Urinary bladder (tissue), 3 donors: ENCODE measurements at regions not wholly inside any gene's neighbourhood (a gene's known extent, or its start where the extent isn't known, plus 50 kb on each side); places are given as distances from the start of the nearest gene placed in this dataset.

Source experiments
- DNase-seq: peaks from one replicate; pipeline ENCODE4 v3.0.0-alpha.2; 2015; ENCODE audit errors: extremely low spot score
- H3K27ac ChIP-seq: one replicate; pipeline ENCODE4 v1.5.1; 2013; ENCODE audit warnings: low read depth, mild to moderate bottlenecking, moderate library complexity
- H3K36me3 ChIP-seq: one replicate; pipeline ENCODE4 v1.6.1; 2013; ENCODE audit warnings: mild to moderate bottlenecking, moderate library complexity; ENCODE audit not compliant: insufficient read depth
- H3K4me1 ChIP-seq: one replicate; pipeline ENCODE4 v1.6.1; 2013; ENCODE audit warnings: mild to moderate bottlenecking, moderate library complexity; ENCODE audit not compliant: insufficient read depth
- H3K4me3 ChIP-seq: one replicate; pipeline ENCODE4 v1.5.1; 2013; ENCODE audit warnings: low read depth, low read length
- WGBS: extraction: QIAGEN DNeasy Blood & Tissue Kit; methylation state at CpG from one replicate; pipeline ENCODE4 v1.1.7; 2013; 5-methylcytosine and 5-hydroxymethylcytosine counted together
- donor health status: healthy with polysubstance abuse.
- donor health status: healthy.

- DNase-seq: no peak
- Histone ChIP-seq H3K27ac (no peak overlapping the region), H3K4me3 (no peak overlapping the region), H3K4me1 (no peaks in the 10 kb centered on the region), H3K36me3 (no peaks in the 10 kb centered on the region)
- 87% methylated on average over 8 of the region's 8 CpGs for WGBS
Observed at GRCh38 chr22:47284360-47284759, 521.9 kb downstream of the TBC1D22A start.

GRCh38 chr22:47283616-47284270, 521.3 kb downstream of the TBC1D22A start:
- no peaks in the 10 kb centered on the region for H3K36me3 ChIP-seq
- H3K27ac ChIP-seq: no peak overlapping the region
- no peak for DNase-seq
- H3K4me3 ChIP-seq: no peak overlapping the region
- no peaks in the 10 kb centered on the region for H3K4me1 ChIP-seq
- 80% methylated on average over 17 of the region's 17 CpGs for WGBS

GRCh38 chr22:47282851-47283250, 520.4 kb downstream of the TBC1D22A start:
- Histone ChIP-seq H3K4me1 (no peaks in the 10 kb centered on the region), H3K36me3 (no peaks in the 10 kb centered on the region), H3K27ac (no peak overlapping the region), H3K4me3 (no peak overlapping the region)
- no peak for DNase-seq
- WGBS: 87% methylated on average over 8 of the region's 8 CpGs

GRCh38 chr22:47282366-47282765, 519.9 kb downstream of the TBC1D22A start:
- 85% methylated on average over 10 of the region's 10 CpGs for WGBS
- Histone ChIP-seq H3K27ac (no peak overlapping the region), H3K4me1 (no peaks in the 10 kb centered on the region), H3K36me3 (no peaks in the 10 kb centered on the region), H3K4me3 (no peak overlapping the region)
- DNase-seq: no peak

- H3K36me3 ChIP-seq: no peaks in the 10 kb centered on the region
- H3K27ac ChIP-seq: no peak overlapping the region
- H3K4me3 ChIP-seq: no peak overlapping the region
- H3K4me1 ChIP-seq: no peaks in the 10 kb centered on the region
- no peak for DNase-seq
- WGBS: 78% methylated on average over 20 of the region's 20 CpGs
Observed at GRCh38 chr22:47281126-47282106, 519.0 kb downstream of the TBC1D22A start.

- 83% methylated on average over 6 of the region's 6 CpGs for WGBS
- no peaks in the 10 kb centered on the region for H3K36me3 ChIP-seq
- H3K4me3 ChIP-seq: no peak overlapping the region
- H3K4me1 ChIP-seq: no peaks in the 10 kb centered on the region
- no peak overlapping the region for H3K27ac ChIP-seq
- no peak for DNase-seq
Observed at GRCh38 chr22:47280301-47280700, 517.9 kb downstream of the TBC1D22A start.

GRCh38 chr22:47279746-47280145, 517.3 kb downstream of the TBC1D22A start:
- 67% methylated on average over 11 of the region's 11 CpGs for WGBS
- H3K36me3 ChIP-seq: no peaks in the 10 kb centered on the region
- H3K4me1 ChIP-seq: no peaks in the 10 kb centered on the region
- DNase-seq: no peak
- no peak overlapping the region for H3K27ac ChIP-seq
- no peak overlapping the region for H3K4me3 ChIP-seq

- WGBS: 87% methylated on average over 8 of the region's 8 CpGs
- H3K36me3 ChIP-seq: no peaks in the 10 kb centered on the region
- DNase-seq: no peak
- no peak overlapping the region for H3K4me3 ChIP-seq
- no peak overlapping the region for H3K27ac ChIP-seq
- no peaks in the 10 kb centered on the region for H3K4me1 ChIP-seq
Observed at GRCh38 chr22:47279337-47279736, 516.9 kb downstream of the TBC1D22A start.

GRCh38 chr22:47278655-47279054, 516.2 kb downstream of the TBC1D22A start:
- H3K27ac ChIP-seq: no peak overlapping the region
- WGBS: 76% methylated on average over 12 of the region's 12 CpGs
- H3K36me3 ChIP-seq: no peaks in the 10 kb centered on the region
- no peak for DNase-seq
- H3K4me3 ChIP-seq: no peak overlapping the region
- no peaks in the 10 kb centered on the region for H3K4me1 ChIP-seq

GRCh38 chr22:47277531-47277930, 515.1 kb downstream of the TBC1D22A start:
- no peaks in the 10 kb centered on the region for H3K36me3 ChIP-seq
- no peak for DNase-seq
- WGBS: 91% methylated on average over 9 of the region's 9 CpGs
- H3K27ac ChIP-seq: no peak overlapping the region
- no peak overlapping the region for H3K4me3 ChIP-seq
- no peaks in the 10 kb centered on the region for H3K4me1 ChIP-seq

GRCh38 chr22:47276991-47277390, 514.5 kb downstream of the TBC1D22A start:
- Histone ChIP-seq H3K36me3 (no peaks in the 10 kb centered on the region), H3K4me1 (no peaks in the 10 kb centered on the region), H3K4me3 (no peak overlapping the region), H3K27ac (no peak overlapping the region)
- 82% methylated on average over 13 of the region's 13 CpGs for WGBS
- DNase-seq: no peak

- H3K4me3 ChIP-seq: no peak overlapping the region
- DNase-seq: no peak
- no peaks in the 10 kb centered on the region for H3K36me3 ChIP-seq
- WGBS: 81% methylated on average over 9 of the region's 9 CpGs
- H3K27ac ChIP-seq: no peak overlapping the region
- no peaks in the 10 kb centered on the region for H3K4me1 ChIP-seq
Observed at GRCh38 chr22:47276450-47276820, 514.0 kb downstream of the TBC1D22A start.

- WGBS: 52% methylated on average over 12 of the region's 12 CpGs
- H3K36me3 ChIP-seq: no peaks in the 10 kb centered on the region
- H3K27ac ChIP-seq: no peak overlapping the region
- no peak for DNase-seq
- no peaks in the 10 kb centered on the region for H3K4me1 ChIP-seq
- no peak overlapping the region for H3K4me3 ChIP-seq
Observed at GRCh38 chr22:47275605-47276449, 513.4 kb downstream of the TBC1D22A start.
